NCI-H187 (cell line): ENCODE measurements at regions not wholly inside any gene's neighbourhood (a gene's known extent, or its start where the extent isn't known, plus 50 kb on each side); places are given as distances from the start of the nearest gene placed in this dataset.

Experiments
- DNase-seq, 2 experiments: peaks; one replicate each; lab custom pipeline; 2025; lab: John Stamatoyannopoulos, UW

GRCh38 chr10:62870866-62871265 lies 54.7 kb upstream of the EGR2 start:
- no peak for DNase-seq

DNA sequence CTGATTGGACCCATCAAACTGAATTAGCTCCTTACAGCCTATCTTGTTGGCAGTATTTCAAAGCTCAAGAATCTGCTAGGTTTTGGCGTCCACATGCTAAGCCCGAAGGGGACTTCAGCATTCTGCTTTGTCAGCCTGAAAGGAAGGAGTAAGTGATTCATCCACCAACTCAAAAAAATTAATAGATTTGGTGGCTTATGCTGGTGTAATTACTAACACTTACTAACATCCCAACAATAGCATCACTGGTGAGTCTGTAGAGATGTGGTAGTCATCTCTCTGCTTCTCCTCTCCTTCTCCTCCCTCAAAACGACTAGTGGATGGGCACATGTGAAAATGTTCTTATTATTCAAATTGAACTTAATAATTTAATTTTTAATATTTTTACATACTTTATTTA lies 53.8 kb upstream of the EGR2 start:
- DNase-seq: no peak

- no peak for DNase-seq
These were observed 50.8 kb upstream of the EGR2 start for GRCh38 chr10:62866941-62867340.

GRCh38 chr10:62866451-62866850 lies 50.3 kb upstream of the EGR2 start:
- no peak for DNase-seq
